Hippocampal formation (tissue), 2 donors: ENCODE measurements at regions not wholly inside any gene's neighbourhood (a gene's known extent, or its start where the extent isn't known, plus 50 kb on each side); places are given as distances from the start of the nearest gene placed in this dataset.
"Not testable (repeated sequence)": the region's sequence is repeated elsewhere in the genome, so short reads cannot be mapped to it uniquely, and the experiment has no call there.

Experiments
- DNase-seq, 2 donors: peaks; one replicate each; lab custom pipeline; 2025; lab: John Stamatoyannopoulos, UW

DNA sequence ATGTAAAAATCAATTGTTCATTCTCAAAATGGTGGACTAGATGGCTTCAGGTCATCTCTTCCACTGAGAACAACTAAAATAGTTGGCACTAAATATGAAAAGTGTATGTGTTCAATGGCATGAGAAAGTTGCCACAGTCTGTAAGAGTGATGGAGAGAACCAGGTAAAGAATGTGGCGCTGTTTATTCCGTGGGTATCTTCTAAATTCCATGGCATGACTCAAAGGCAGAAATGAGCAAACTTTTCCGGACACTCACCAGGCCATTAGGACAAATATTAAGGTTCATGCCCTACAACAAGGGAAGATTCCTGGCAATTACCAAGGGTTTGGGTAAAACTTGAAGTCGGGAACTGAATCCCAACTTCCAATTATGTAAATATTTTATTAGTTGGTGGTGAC is 825.4 kb upstream of the CDH6 start:
- DNase-seq: no peak

DNA sequence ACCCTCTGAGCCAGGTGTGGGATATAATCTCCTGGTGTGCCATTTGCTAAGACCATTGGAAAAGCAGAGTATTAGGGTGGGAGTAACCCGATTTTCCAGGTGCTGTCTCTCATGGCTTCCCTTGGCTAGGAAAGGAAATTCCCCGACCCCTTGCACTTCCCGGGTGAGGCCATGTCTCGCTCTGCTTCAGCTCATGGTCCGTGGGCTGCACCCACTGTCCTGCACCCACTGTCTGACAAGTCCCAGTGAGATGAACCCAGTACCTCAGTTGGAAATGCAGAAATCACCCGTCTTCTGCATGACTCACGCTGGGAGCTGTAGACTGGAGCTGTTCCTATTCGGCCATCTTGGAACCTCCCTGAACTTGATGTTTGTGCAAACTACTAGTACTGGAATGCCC is 828.5 kb upstream of the CDH6 start:
- DNase-seq: not testable (repeated sequence)

DNA sequence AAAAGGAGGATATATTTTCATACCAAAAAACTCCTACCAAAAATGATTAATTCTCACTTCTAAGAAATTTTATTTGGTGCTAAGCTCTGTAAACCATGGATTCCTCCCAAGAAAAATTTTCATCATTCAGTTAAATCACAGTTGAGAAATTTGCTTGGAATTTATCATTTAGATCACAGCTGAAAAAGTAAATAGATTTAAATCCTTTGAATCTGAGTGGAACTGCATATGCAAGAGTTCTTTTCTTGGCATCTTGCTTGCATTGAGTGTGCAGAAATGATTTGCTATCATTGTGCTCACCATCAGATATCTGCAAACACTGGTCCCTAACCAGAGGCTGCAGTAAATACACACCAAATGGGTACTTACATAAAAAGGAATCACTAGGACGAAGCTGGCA is 836.1 kb upstream of the CDH6 start:
- no peak for DNase-seq

- no peak for DNase-seq
Measured at GRCh38 chr5:30355675-30356074, 837.8 kb upstream of the CDH6 start.

- DNase-seq: no peak
Measured at GRCh38 chr5:30347858-30348257, 845.6 kb upstream of the CDH6 start.

DNA sequence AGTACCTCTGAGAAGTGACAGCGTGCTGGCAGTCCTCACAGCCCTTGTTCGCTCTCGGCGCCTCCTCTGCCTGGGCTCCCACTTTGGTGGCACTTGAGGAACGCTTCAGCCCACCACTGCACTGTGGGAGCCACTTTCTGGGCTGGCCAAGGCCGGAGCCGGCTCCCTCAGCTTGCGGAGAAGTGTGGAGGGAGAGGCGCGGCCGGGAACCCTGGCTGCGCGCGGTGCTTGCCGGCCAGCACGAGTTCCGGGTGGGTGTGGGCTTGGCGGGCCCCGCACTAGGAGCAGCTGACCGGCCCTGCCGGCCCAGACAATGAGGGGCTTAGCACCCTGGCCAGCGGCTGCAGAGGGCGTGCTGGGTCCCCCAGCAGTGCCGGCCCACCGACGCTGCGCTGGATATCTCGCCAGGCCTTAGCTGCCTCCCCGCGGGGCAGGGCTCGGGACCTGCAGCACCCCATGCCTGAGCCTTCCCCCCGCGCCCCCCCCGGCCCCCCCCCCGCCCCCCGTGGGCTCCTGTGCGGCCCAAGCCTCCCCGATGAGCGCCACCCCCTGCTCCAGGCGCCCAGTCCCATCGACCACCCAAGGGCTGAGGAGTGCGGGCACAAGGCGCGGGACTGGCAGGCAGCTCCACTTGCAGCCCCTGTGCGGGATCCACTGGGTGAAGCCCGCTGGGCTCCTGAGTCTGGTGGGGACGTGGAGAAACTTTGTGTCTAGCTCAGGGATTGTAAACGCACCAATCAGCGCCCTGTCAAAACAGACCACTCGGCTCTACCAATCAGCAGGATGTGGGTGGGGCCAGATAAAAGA is 847.7 kb upstream of the CDH6 start:
- not testable (repeated sequence) for DNase-seq

GRCh38 chr5:30343707-30344106 is 849.8 kb upstream of the CDH6 start:
- DNase-seq: no peak

DNA sequence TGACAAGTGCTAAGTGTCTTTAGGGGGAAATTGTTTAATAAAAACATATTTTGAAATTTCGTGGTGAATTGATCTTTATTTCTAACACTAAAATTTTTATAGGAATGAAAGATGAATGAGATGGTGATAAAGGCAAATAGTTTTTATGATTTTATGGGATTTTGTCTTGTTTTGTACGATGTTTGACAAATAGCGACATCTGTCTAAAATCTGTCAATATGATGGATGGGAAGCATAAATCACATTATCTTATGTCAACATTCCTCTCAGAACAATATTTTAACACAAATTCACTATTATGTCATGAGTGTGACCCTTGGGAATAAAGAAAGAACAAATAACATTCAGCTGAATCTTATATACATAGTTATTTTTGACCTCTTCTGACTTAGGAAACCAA is 852.0 kb upstream of the CDH6 start:
- no peak for DNase-seq

- no peak for DNase-seq
Measured at GRCh38 chr5:30337084-30337573, 856.4 kb upstream of the CDH6 start.

DNA sequence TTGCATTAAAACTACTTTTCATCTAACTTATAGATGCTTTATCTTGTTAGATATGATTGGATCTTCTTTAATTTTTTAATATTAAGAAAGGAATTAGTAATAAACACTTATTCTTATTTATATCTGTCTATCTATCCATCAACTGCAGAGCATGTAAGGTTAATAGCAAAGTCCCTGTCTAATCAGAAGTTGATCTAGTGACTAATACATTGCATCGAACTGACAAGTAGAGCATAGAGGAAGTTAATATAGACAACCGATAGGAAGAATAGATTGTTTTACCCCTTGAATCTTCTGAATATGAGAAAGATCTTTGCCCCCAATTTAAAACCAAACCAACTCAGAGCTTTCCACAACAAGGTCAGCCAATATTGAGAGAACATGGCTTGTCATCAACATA is 862.0 kb upstream of the CDH6 start:
- no peak for DNase-seq

DNA sequence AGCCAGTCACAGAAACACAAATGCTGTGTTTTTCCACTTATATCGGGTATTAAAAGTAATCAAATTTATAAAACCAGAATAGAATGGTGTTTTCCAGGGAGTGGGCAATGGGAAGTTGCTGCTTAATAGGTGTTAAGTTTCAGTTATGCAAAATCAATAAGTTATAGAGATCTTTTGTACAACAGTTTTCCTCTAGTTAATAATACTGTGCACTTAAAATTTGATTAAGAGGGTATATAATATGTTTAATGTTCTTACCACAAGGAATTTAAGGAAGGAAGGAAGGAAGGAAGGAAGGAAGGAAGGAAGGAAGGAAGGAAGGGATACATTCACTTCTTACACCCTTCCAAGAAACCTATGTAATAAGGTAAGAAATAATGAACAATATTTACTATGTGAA is 867.7 kb upstream of the CDH6 start:
- DNase-seq: no peak

DNA sequence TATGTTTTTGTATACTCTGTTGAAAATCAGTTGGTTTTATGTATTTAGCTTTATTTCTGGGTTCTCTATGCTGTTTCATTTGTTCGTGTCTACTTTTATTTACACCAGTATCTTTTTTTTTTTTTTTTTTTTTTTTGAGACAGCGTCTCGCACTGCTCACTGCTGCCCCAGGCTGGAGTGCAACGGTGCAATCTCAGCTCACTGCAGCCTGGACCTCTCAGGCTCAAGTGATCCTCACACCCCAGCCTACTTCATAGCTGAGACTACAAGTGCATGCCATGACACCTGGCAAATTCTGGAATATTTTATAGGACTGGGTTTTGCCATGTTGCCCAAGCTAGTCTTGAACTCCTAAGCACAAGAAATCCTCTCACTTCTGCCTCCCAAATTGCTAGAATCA is 869.4 kb upstream of the CDH6 start:
- DNase-seq: no peak

DNA sequence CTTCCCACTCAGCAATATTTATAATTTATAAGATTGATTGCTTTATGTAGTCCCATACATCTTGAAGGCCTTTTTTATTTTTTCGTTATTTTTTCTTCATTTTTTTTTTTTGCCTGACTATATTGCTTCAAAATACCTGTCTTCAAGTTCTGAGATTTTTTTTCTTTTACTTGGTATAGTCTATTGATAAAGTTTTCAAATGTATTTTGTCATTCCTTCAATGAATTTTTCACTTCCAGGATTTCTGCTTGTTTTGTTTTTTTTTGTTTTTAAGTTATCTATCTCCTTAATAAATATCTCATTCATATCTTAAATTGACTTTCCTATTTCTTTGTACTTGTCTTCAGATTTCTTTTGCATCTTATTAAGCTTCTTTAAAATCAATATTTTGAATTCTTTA is 905.6 kb upstream of the CDH6 start:
- DNase-seq: no peak

DNA sequence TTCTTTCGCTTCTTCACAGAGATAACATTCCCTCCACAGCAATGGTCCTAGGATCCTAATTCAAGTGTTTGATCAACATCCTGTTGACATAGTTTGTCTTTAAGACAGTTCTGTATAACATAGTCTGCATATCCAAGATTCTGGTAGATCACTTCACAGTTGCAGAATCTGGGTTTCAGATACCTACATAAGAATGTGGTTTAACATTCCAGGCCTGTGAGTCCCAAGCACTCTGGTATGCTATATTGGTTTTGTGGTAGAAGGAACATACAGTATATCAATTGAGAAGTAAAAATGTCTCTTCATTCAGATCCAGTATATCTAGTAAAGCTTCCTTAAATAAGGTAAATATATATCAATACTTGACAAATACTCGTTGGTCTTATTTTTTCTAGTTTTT is 914.2 kb upstream of the CDH6 start:
- DNase-seq: no peak

GRCh38 chr5:30267026-30267425 is 926.5 kb upstream of the CDH6 start:
- no peak for DNase-seq

GRCh38 chr5:30239331-30240022 is 954.0 kb upstream of the CDH6 start:
- no peak for DNase-seq

DNA sequence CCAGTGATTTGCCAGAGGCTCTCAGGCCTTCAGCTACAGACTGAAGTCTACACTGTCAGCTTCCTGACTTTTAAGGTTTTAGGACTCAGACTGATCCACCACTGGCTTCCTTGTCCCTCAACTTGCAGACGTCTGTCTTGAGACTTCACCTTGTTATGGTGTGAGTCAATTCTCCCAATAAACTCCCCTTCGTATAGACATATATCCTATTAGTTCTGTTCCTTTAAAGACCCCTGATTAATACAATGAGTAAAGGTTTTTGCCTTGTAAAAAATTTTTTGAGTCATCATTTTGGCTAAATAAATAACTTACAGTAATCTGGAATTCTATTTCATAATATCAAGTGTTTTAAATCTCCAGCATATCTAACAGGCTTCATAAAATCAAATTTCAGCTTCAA is 956.3 kb upstream of the CDH6 start:
- DNase-seq: no peak

GRCh38 chr5:30209755-30210154 is 983.7 kb upstream of the CDH6 start:
- DNase-seq: no peak

DNA sequence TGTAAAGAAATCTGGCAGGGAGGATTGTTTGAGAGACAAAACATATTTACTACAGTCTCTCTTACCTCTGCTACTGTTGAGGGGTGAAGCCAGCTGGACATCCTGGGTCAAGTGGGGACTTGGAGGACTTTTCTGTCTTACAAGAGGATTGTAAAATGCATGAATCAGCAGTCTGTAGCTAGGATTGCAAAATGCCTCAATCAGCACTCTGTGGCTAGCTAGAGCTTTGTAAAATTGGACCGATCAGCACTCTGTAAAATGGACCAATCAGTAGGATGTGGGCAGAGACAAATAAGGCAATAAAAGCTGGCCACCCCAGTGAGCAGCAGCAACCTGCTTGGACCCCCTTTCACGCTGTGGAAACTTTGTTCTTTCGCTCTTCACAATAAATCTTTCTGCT is 995.8 kb upstream of the CDH6 start:
- no peak for DNase-seq

- DNase-seq: no peak
Measured at GRCh38 chr5:30195036-30195435, 998.5 kb upstream of the CDH6 start.

GRCh38 chr5:30194595-30194994 is 998.9 kb upstream of the CDH6 start:
- DNase-seq: no peak

DNA sequence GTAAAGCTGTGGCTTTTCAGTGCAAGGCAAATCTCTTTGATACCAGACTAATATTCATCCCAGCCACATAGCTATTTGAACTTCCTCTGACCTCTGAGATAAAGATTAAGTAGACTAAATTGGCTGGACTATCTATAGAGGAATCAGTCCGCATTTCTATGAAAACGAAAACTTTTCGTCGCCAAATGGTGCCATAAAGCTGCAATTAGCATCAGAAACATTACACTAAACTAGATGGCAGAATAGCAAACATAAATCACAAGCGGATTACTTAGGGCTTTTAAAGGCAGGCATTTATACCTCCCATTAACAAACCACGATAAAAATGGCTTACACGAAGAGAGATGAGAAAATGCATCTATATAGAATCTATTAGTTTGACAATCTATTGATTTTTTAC is 1009.7 kb upstream of the CDH6 start:
- no peak for DNase-seq

GRCh38 chr5:30156156-30156555 is 1037.3 kb upstream of the CDH6 start:
- no peak for DNase-seq

DNA sequence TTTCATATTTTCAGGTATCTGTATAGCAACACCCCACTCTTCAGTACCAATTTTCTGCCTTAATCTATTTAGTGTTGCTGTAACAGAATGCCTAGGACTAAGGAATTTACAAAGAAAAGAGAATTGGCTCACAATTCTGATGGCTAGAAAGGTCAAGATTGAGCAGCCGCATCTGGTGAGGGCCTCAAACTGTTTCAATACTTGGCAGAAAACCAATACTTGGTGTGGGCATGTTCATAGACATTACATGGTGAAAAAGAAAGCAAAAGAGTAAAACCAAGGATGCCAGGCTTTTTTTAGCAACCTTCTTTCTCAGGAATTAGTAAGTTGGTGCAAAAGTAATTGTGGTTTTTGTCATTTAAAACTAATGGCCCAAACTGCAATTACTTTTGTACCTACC is 1041.1 kb upstream of the CDH6 start:
- no peak for DNase-seq
